ENCODE measurements at regions not wholly inside any gene's neighbourhood (a gene's known extent, or its start where the extent isn't known, plus 50 kb on each side); places are given as distances from the start of the nearest gene placed in this dataset.

DNA sequence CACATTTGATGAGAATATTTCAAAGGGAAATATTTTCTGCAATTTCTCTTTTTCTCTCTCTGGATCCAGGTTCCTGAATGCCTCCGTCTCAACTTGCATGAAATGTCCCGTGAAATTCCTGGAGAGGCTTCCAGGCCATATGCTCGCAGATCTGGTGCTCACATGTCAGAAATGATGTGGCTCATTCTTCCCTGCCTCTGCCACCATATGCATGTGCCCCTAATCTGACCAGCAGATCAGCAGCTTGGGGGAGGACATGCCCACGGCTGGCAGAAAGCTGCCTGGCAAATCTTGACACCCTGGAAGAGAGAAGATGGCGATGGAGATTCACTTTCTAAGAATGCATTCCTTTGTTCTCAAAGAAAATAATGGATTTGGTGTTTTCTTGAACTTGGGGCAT, 490.7 kb downstream of the RPS24 start:
- TF ChIP-seq CTCF (IDR thresholded peaks at IDR 0.05; ENCODE audit: low read length) (no peak), EZH2 (IDR thresholded peaks at IDR 0.05; ENCODE audit: borderline replicate concordance, low read length) (no peak)
